Fibroblast of lung (primary cell): ENCODE measurements at regions not wholly inside any gene's neighbourhood (a gene's known extent, or its start where the extent isn't known, plus 50 kb on each side); places are given as distances from the start of the nearest gene placed in this dataset.

ENCODE experiments used
- DNase-seq, 2 donors: peaks; one replicate each; pipeline versions ENCODE4 v3.0.0 to v3.0.0-alpha.2; 2010; ENCODE audit warnings: low read depth in 2 of 2
- H2AFZ ChIP-seq: 2 replicates; pipeline ENCODE4 v1.5.1; 2012; ENCODE audit warnings: low read length, control low read depth, inconsistent platforms
- H3K27ac ChIP-seq: 2 replicates; pipeline ENCODE4 v1.5.1; 2011; ENCODE audit warnings: low read length, control low read depth; ENCODE audit not compliant: insufficient read depth
- H3K27me3 ChIP-seq: 2 replicates; pipeline ENCODE4 v1.5.1; 2011; ENCODE audit warnings: mild to moderate bottlenecking, low read length; ENCODE audit not compliant: control insufficient read depth, insufficient read depth
- H3K36me3 ChIP-seq: 2 replicates; pipeline ENCODE4 v1.5.1; 2011; ENCODE audit warnings: low read length; ENCODE audit not compliant: control insufficient read depth, insufficient read depth
- H3K4me1 ChIP-seq: 2 replicates; pipeline ENCODE4 v1.5.1; 2011; ENCODE audit warnings: low read length; ENCODE audit not compliant: control insufficient read depth, insufficient read depth; ENCODE audit errors: extremely low read depth
- H3K4me2 ChIP-seq: 2 replicates; pipeline ENCODE4 v1.5.1; 2011; ENCODE audit warnings: low read length, control low read depth; ENCODE audit not compliant: insufficient read depth; ENCODE audit errors: extremely low read depth
- H3K4me3 ChIP-seq, 4 experiments: fragments of 200-600 bp in 1 of 4; sonication (generic) in 1 of 4; replicated peaks in 1 of 4; 2 replicates each; pipeline ENCODE4 v1.5.1; 2011 to 2016; ENCODE audit warnings: low read length in 4 of 4, low read depth in 3 of 4, mild to moderate bottlenecking in 3 of 4, control low read depth in 2 of 4, inconsistent platforms in 1 of 4, mixed read lengths in 1 of 4; ENCODE audit not compliant: insufficient read depth in 1 of 4; ENCODE audit errors: control extremely low read depth in 1 of 4
- H3K79me2 ChIP-seq: 2 replicates; pipeline ENCODE4 v1.5.1; 2012; ENCODE audit warnings: mild to moderate bottlenecking, low read length, inconsistent platforms; ENCODE audit not compliant: control insufficient read depth, insufficient read depth
- H3K9ac ChIP-seq: 2 replicates; pipeline ENCODE4 v1.5.1; 2011; ENCODE audit warnings: mild to moderate bottlenecking, low read length, control low read depth; ENCODE audit not compliant: insufficient read depth
- H3K9me3 ChIP-seq: 2 replicates; pipeline ENCODE4 v1.5.1; 2012; ENCODE audit warnings: low read depth, low read length; ENCODE audit not compliant: control insufficient read depth, insufficient read depth
- H4K20me1 ChIP-seq: 2 replicates; pipeline ENCODE4 v1.5.1; 2011; ENCODE audit warnings: low read length; ENCODE audit not compliant: control insufficient read depth, insufficient read depth; ENCODE audit errors: extremely low read depth
- EZH2 ChIP-seq: IDR thresholded peaks from 2 replicates; pipeline ENCODE4 v1.5.1; 2012; ENCODE audit warnings: low read length, control low read depth, mild to moderate bottlenecking; ENCODE audit errors: missing control alignments
- TF ChIP-seq, protein P1 (sequence below), 2 donors: IDR thresholded peaks in 1 of 2; conservative IDR thresholded peaks in 1 of 2; 1 replicate in 1 of 2; 2 replicates in 1 of 2; pipeline ENCODE4 v1.5.1; 2011 to 2012; ENCODE audit warnings: low read length in 2 of 2, control low read depth in 1 of 2, inconsistent platforms in 1 of 2, low read depth in 1 of 2, mild to moderate bottlenecking in 1 of 2

GRCh38 chr3:72254483-72254882, 469.5 kb upstream of the PROK2 start:
- Histone ChIP-seq H3K4me1 (no peaks in the 10 kb centered on the region), H3K9me3 (no peaks in the 10 kb centered on the region), H3K4me2 (no peak overlapping the region), H4K20me1 (no peaks in the 10 kb centered on the region), H3K79me2 (no peaks in the 10 kb centered on the region), H2AFZ (no peak overlapping the region), H3K9ac (no peak overlapping the region), H3K36me3 (no peaks in the 10 kb centered on the region), H3K27me3 (peaks cover 23% of the 10 kb centered on the region), H3K27ac (no peak overlapping the region), H3K4me3 (no peak overlapping the region)
- TF ChIP-seq, protein P1, sequence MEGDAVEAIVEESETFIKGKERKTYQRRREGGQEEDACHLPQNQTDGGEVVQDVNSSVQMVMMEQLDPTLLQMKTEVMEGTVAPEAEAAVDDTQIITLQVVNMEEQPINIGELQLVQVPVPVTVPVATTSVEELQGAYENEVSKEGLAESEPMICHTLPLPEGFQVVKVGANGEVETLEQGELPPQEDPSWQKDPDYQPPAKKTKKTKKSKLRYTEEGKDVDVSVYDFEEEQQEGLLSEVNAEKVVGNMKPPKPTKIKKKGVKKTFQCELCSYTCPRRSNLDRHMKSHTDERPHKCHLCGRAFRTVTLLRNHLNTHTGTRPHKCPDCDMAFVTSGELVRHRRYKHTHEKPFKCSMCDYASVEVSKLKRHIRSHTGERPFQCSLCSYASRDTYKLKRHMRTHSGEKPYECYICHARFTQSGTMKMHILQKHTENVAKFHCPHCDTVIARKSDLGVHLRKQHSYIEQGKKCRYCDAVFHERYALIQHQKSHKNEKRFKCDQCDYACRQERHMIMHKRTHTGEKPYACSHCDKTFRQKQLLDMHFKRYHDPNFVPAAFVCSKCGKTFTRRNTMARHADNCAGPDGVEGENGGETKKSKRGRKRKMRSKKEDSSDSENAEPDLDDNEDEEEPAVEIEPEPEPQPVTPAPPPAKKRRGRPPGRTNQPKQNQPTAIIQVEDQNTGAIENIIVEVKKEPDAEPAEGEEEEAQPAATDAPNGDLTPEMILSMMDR (conservative IDR thresholded peaks at IDR 0.05 in 1 of 2, IDR thresholded peaks at IDR 0.05 in 1 of 2; ENCODE audit: low read depth in 1 of 2, low read length in 2 of 2): no peak
- no peak for TF ChIP-seq EZH2
- DNase-seq: no peak

GRCh38 chr3:72250725-72251124, 465.8 kb upstream of the PROK2 start:
- H3K4me1 ChIP-seq: no peaks in the 10 kb centered on the region
- TF ChIP-seq, protein P1 (conservative IDR thresholded peaks at IDR 0.05 in 1 of 2, IDR thresholded peaks at IDR 0.05 in 1 of 2; ENCODE audit: low read depth in 1 of 2, low read length in 2 of 2): no peak
- TF ChIP-seq EZH2: no peak
- H3K27ac ChIP-seq: no peak overlapping the region
- H3K4me3 ChIP-seq: no peak overlapping the region
- no peak for DNase-seq
- peaks cover 8% of the 10 kb centered on the region for H3K27me3 ChIP-seq
- no peaks in the 10 kb centered on the region for H3K9me3 ChIP-seq
- no peak overlapping the region for H3K9ac ChIP-seq
- no peak overlapping the region for H3K4me2 ChIP-seq
- H4K20me1 ChIP-seq: no peaks in the 10 kb centered on the region
- no peak overlapping the region for H2AFZ ChIP-seq
- no peaks in the 10 kb centered on the region for H3K79me2 ChIP-seq
- no peaks in the 10 kb centered on the region for H3K36me3 ChIP-seq

GRCh38 chr3:72248869-72249268, 463.9 kb upstream of the PROK2 start:
- Histone ChIP-seq H3K27me3 (peaks cover 7% of the 10 kb centered on the region), H3K4me1 (no peaks in the 10 kb centered on the region), H3K36me3 (no peaks in the 10 kb centered on the region), H4K20me1 (no peaks in the 10 kb centered on the region), H3K9me3 (no peaks in the 10 kb centered on the region), H3K79me2 (no peaks in the 10 kb centered on the region), H3K9ac (no peak overlapping the region), H3K27ac (no peak overlapping the region), H3K4me3 (no peak overlapping the region), H2AFZ (no peak overlapping the region), H3K4me2 (no peak overlapping the region)
- DNase-seq: no peak
- TF ChIP-seq, protein P1 (conservative IDR thresholded peaks at IDR 0.05 in 1 of 2, IDR thresholded peaks at IDR 0.05 in 1 of 2; ENCODE audit: low read depth in 1 of 2, low read length in 2 of 2): no peak
- TF ChIP-seq EZH2: no peak
